DND-41 (cell line): ENCODE measurements at regions not wholly inside any gene's neighbourhood (a gene's known extent, or its start where the extent isn't known, plus 50 kb on each side); places are given as distances from the start of the nearest gene placed in this dataset.

Experiments
- CTCF ChIP-seq: IDR thresholded peaks from 2 replicates; pipeline ENCODE4 v1.5.1; 2012; ENCODE audit warnings: borderline replicate concordance, low read length, moderate library complexity, mild to moderate bottlenecking; ENCODE audit not compliant: poor library complexity, severe bottlenecking; ENCODE audit errors: extremely low read depth
- EZH2 ChIP-seq: IDR thresholded peaks from 3 replicates; pipeline ENCODE4 v1.6.1; 2012; ENCODE audit warnings: borderline replicate concordance, low read depth, mild to moderate bottlenecking, moderate library complexity, low read length, inconsistent platforms; ENCODE audit not compliant: severe bottlenecking

DNA sequence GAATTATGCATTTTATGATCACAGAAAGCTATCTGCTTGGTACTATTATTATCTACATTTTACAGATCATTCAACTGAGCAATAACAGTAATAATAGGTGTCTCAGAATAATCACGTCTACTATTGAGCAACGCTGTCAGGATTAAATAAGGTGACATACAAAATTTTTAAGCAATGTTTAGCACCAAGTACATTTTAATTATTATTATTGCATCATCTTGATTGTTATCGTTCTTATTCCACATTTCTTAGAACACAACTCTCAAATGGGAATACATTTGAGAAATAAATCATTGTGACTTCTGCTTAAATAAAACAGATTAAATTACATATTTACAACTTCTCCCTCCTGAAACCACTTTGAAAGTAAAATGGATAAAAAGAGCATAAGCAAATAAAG is 1083.5 kb upstream of the ADGRL3 start:
- no peak for TF ChIP-seq CTCF
- no peak for TF ChIP-seq EZH2
